Activated CD4-positive, alpha-beta T cell treated with anti-CD3 and anti-CD28 coated beads, Interleukin-2, Interleukin-4, amounts not matched to agents 100 ng/mL and 50 ng/mL, durations not matched to agents 16 hours and 8 hours (primary cell): ENCODE measurements at regions not wholly inside any gene's neighbourhood (a gene's known extent, or its start where the extent isn't known, plus 50 kb on each side); places are given as distances from the start of the nearest gene placed in this dataset.
"Not testable (repeated sequence)": the region's sequence is repeated elsewhere in the genome, so short reads cannot be mapped to it uniquely, and the experiment has no call there.

Experiments used
- DNase-seq: peaks from one replicate; pipeline ENCODE4 v3.0.0-alpha.2; 2020; ENCODE audit warnings: low spot score

- DNase-seq, result no peak
Measured at GRCh38 chr1:213782941-213783672, 204.7 kb upstream of the PROX1 start.

GRCh38 chr1:213783893-213784292 is 203.9 kb upstream of the PROX1 start:
- no peak for DNase-seq

GRCh38 chr1:213786683-213787082 is 201.1 kb upstream of the PROX1 start:
- DNase-seq, result no peak

- DNase-seq, result no peak
Measured at GRCh38 chr1:213790565-213790964, 197.2 kb upstream of the PROX1 start.

- no peak for DNase-seq
Measured at GRCh38 chr1:213793482-213794067, 194.2 kb upstream of the PROX1 start.

GRCh38 chr1:213796525-213796924 is 191.2 kb upstream of the PROX1 start:
- DNase-seq, result no peak

GRCh38 chr1:213808288-213808687 is 179.5 kb upstream of the PROX1 start:
- DNase-seq, result not testable (repeated sequence)

GRCh38 chr1:213817156-213817555 is 170.6 kb upstream of the PROX1 start:
- DNase-seq, result no peak

- DNase-seq, result no peak
Measured at GRCh38 chr1:213820362-213821149, 167.2 kb upstream of the PROX1 start.

- DNase-seq, result no peak
Measured at GRCh38 chr1:213821175-213821942, 166.4 kb upstream of the PROX1 start.

- no peak for DNase-seq
Measured at GRCh38 chr1:213821943-213822334, 165.8 kb upstream of the PROX1 start.

GRCh38 chr1:213826891-213827290 is 160.9 kb upstream of the PROX1 start:
- DNase-seq, result no peak

GRCh38 chr1:213828867-213829266 is 158.9 kb upstream of the PROX1 start:
- DNase-seq, result no peak

GRCh38 chr1:213829780-213830179 is 158.0 kb upstream of the PROX1 start:
- DNase-seq, result no peak

GRCh38 chr1:213830371-213830770 is 157.4 kb upstream of the PROX1 start:
- no peak for DNase-seq

- DNase-seq, result no peak
Measured at GRCh38 chr1:213840575-213840974, 147.2 kb upstream of the PROX1 start.

- DNase-seq, result no peak
Measured at GRCh38 chr1:213844632-213845031, 143.1 kb upstream of the PROX1 start.

GRCh38 chr1:213852107-213852506 is 135.7 kb upstream of the PROX1 start:
- no peak for DNase-seq

- DNase-seq, result no peak
Measured at GRCh38 chr1:213858581-213858980, 129.2 kb upstream of the PROX1 start.

GRCh38 chr1:213861841-213862240 is 125.9 kb upstream of the PROX1 start:
- no peak for DNase-seq

- DNase-seq, result no peak
Measured at GRCh38 chr1:213864091-213864490, 123.7 kb upstream of the PROX1 start.

GRCh38 chr1:213868482-213868881 is 119.3 kb upstream of the PROX1 start:
- DNase-seq, result no peak
